HAP-1 (cell line): ENCODE measurements at regions not wholly inside any gene's neighbourhood (a gene's known extent, or its start where the extent isn't known, plus 50 kb on each side); places are given as distances from the start of the nearest gene placed in this dataset.

Experiments
- DNase-seq, 2 experiments: peaks; one replicate each; pipeline ENCODE4 v3.0.0-alpha.2; 2016 to 2020; ENCODE audit warnings: low spot score in 2 of 2
- H3K27me3 ChIP-seq: fragments of 250-450 bp; sonication (Bioruptor Pico); 2 replicates; pipeline ENCODE4 v1.5.1; 2020; ENCODE audit warnings: low read depth, mild to moderate bottlenecking, moderate library complexity
- H3K36me3 ChIP-seq: fragments of 250-450 bp; sonication (Bioruptor Pico); replicated peaks from 2 replicates; pipeline ENCODE4 v1.5.1; 2020; ENCODE audit warnings: mild to moderate bottlenecking
- H3K4me1 ChIP-seq: fragments of 250-450 bp; sonication (Bioruptor Pico); 2 replicates; pipeline ENCODE4 v1.5.1; 2020; ENCODE audit warnings: mild to moderate bottlenecking
- H3K4me3 ChIP-seq: fragments of 250-450 bp; sonication (Bioruptor Pico); 2 replicates; pipeline ENCODE4 v1.5.1; 2020; ENCODE audit warnings: mild to moderate bottlenecking, moderate library complexity
- H3K9me3 ChIP-seq: fragments of 250-450 bp; sonication (Bioruptor Pico); 2 replicates; pipeline ENCODE4 v1.5.1; 2020; ENCODE audit warnings: mild to moderate bottlenecking, moderate library complexity
- in situ Hi-C: fragments of 300-500 bp; cut with MboI; formaldehyde crosslinking; loops from 3 replicates; pipeline ENCODE4 v1.14.3; 2020; ENCODE audit warnings: low sequenced_read_pairs, inconsistent platforms, mixed read lengths

GRCh38 chr5:36519881-36520280 lies 86.5 kb upstream of the SLC1A3 start:
- in situ Hi-C loops, result loop anchor here (25.0 kb wide), 2 partner anchors 258 to 458 kb away; partner anchors contain the start of gene UGT3A2
- Histone ChIP-seq H3K36me3 (no peaks in the 10 kb centered on the region), H3K27me3 (no peaks in the 10 kb centered on the region), H3K4me1 (no peaks in the 10 kb centered on the region), H3K9me3 (no peaks in the 10 kb centered on the region), H3K4me3 (no peak overlapping the region)
- DNase-seq, result no peak

- in situ Hi-C loops, result loop anchor here (25.0 kb wide), 2 partner anchors 259 to 459 kb away; partner anchors contain the start of gene UGT3A2
- no peak overlapping the region for H3K4me3 ChIP-seq
- no peaks in the 10 kb centered on the region for H3K4me1 ChIP-seq
- H3K27me3 ChIP-seq, result no peaks in the 10 kb centered on the region
- no peaks in the 10 kb centered on the region for H3K9me3 ChIP-seq
- H3K36me3 ChIP-seq, result no peaks in the 10 kb centered on the region
- DNase-seq, result no peak
Observed at GRCh38 chr5:36521219-36521618, 85.2 kb upstream of the SLC1A3 start.

GRCh38 chr5:36521838-36522745 lies 84.3 kb upstream of the SLC1A3 start:
- H3K4me3 ChIP-seq, result no peak overlapping the region
- DNase-seq, result no peak
- H3K27me3 ChIP-seq, result no peaks in the 10 kb centered on the region
- no peaks in the 10 kb centered on the region for H3K4me1 ChIP-seq
- H3K36me3 ChIP-seq, result no peaks in the 10 kb centered on the region
- H3K9me3 ChIP-seq, result no peaks in the 10 kb centered on the region
- in situ Hi-C loops, result loop anchor here (25.0 kb wide), 2 partner anchors 260 to 460 kb away; partner anchors contain the start of gene UGT3A2

- no peak for DNase-seq
- Histone ChIP-seq H3K4me3 (no peak overlapping the region), H3K27me3 (no peaks in the 10 kb centered on the region), H3K9me3 (no peaks in the 10 kb centered on the region), H3K36me3 (no peaks in the 10 kb centered on the region), H3K4me1 (no peaks in the 10 kb centered on the region)
- in situ Hi-C loops, result loop anchor here (25.0 kb wide), 2 partner anchors 260 to 460 kb away; partner anchors contain the start of gene UGT3A2
Observed at GRCh38 chr5:36522746-36523065, 83.7 kb upstream of the SLC1A3 start.

GRCh38 chr5:36523450-36523849 lies 83.0 kb upstream of the SLC1A3 start:
- in situ Hi-C loops, result loop anchor here (25.0 kb wide), 2 partner anchors 261 to 461 kb away; partner anchors contain the start of gene UGT3A2
- Histone ChIP-seq H3K27me3 (no peaks in the 10 kb centered on the region), H3K4me3 (no peak overlapping the region), H3K4me1 (no peaks in the 10 kb centered on the region), H3K36me3 (no peaks in the 10 kb centered on the region), H3K9me3 (no peaks in the 10 kb centered on the region)
- no peak for DNase-seq

GRCh38 chr5:36523926-36524325 lies 82.5 kb upstream of the SLC1A3 start:
- Histone ChIP-seq H3K36me3 (no peaks in the 10 kb centered on the region), H3K9me3 (no peaks in the 10 kb centered on the region), H3K27me3 (no peaks in the 10 kb centered on the region), H3K4me1 (no peaks in the 10 kb centered on the region), H3K4me3 (no peak overlapping the region)
- DNase-seq, result no peak
- in situ Hi-C loops, result loop anchor here (25.0 kb wide), 2 partner anchors 262 to 462 kb away; partner anchors contain the start of gene UGT3A2

- Histone ChIP-seq H3K27me3 (no peaks in the 10 kb centered on the region), H3K36me3 (no peaks in the 10 kb centered on the region), H3K9me3 (no peaks in the 10 kb centered on the region), H3K4me1 (no peaks in the 10 kb centered on the region), H3K4me3 (no peak overlapping the region)
- DNase-seq, result no peak
- in situ Hi-C loops, result no loop called here
Observed at GRCh38 chr5:36526537-36526936, 79.9 kb upstream of the SLC1A3 start.

GRCh38 chr5:36528588-36528987 lies 77.8 kb upstream of the SLC1A3 start:
- no peaks in the 10 kb centered on the region for H3K36me3 ChIP-seq
- peaks cover 2% of the 10 kb centered on the region for H3K27me3 ChIP-seq
- no peak overlapping the region for H3K4me3 ChIP-seq
- DNase-seq, result no peak
- in situ Hi-C loops, result no loop called here
- no peaks in the 10 kb centered on the region for H3K9me3 ChIP-seq
- H3K4me1 ChIP-seq, result no peaks in the 10 kb centered on the region

- DNase-seq, result no peak
- no peaks in the 10 kb centered on the region for H3K9me3 ChIP-seq
- no peaks in the 10 kb centered on the region for H3K36me3 ChIP-seq
- no peak overlapping the region for H3K4me3 ChIP-seq
- in situ Hi-C loops, result no loop called here
- H3K27me3 ChIP-seq, result peaks cover 4% of the 10 kb centered on the region
- no peaks in the 10 kb centered on the region for H3K4me1 ChIP-seq
Observed at GRCh38 chr5:36529142-36529541, 77.3 kb upstream of the SLC1A3 start.

GRCh38 chr5:36530215-36530614 lies 76.2 kb upstream of the SLC1A3 start:
- Histone ChIP-seq H3K27me3 (peaks cover 4% of the 10 kb centered on the region), H3K36me3 (no peaks in the 10 kb centered on the region), H3K9me3 (no peaks in the 10 kb centered on the region), H3K4me1 (no peaks in the 10 kb centered on the region), H3K4me3 (no peak overlapping the region)
- in situ Hi-C loops, result no loop called here
- no peak for DNase-seq

- no peaks in the 10 kb centered on the region for H3K9me3 ChIP-seq
- no peaks in the 10 kb centered on the region for H3K36me3 ChIP-seq
- in situ Hi-C loops, result no loop called here
- no peaks in the 10 kb centered on the region for H3K4me1 ChIP-seq
- no peak overlapping the region for H3K4me3 ChIP-seq
- peaks cover 4% of the 10 kb centered on the region for H3K27me3 ChIP-seq
- DNase-seq, result no peak
Observed at GRCh38 chr5:36531401-36531800, 75.0 kb upstream of the SLC1A3 start.

GRCh38 chr5:36535378-36535777 lies 71.0 kb upstream of the SLC1A3 start:
- Histone ChIP-seq H3K36me3 (no peaks in the 10 kb centered on the region), H3K9me3 (no peaks in the 10 kb centered on the region), H3K4me3 (no peak overlapping the region), H3K4me1 (no peaks in the 10 kb centered on the region), H3K27me3 (peaks cover 4% of the 10 kb centered on the region)
- in situ Hi-C loops, result no loop called here
- no peak for DNase-seq

- in situ Hi-C loops, result no loop called here
Observed at GRCh38 chr5:36535859-36536615, 70.4 kb upstream of the SLC1A3 start.

GRCh38 chr5:36536616-36537005 lies 69.8 kb upstream of the SLC1A3 start:
- Histone ChIP-seq H3K4me1 (no peaks in the 10 kb centered on the region), H3K27me3 (peaks cover 8% of the 10 kb centered on the region), H3K36me3 (no peaks in the 10 kb centered on the region), H3K9me3 (no peaks in the 10 kb centered on the region), H3K4me3 (no peak overlapping the region)
- in situ Hi-C loops, result no loop called here
- no peak for DNase-seq

More at GRCh38 chr5:36535859-36536615, 70.4 kb upstream of the SLC1A3 start:
- Histone ChIP-seq H3K36me3 (no peaks in the 10 kb centered on the region), H3K9me3 (no peaks in the 10 kb centered on the region), H3K4me3 (no peak overlapping the region), H3K27me3 (peaks cover 8% of the 10 kb centered on the region), H3K4me1 (no peaks in the 10 kb centered on the region)
- DNase-seq, result no peak
